Choroid plexus epithelial cell (primary cell): ENCODE measurements at regions not wholly inside any gene's neighbourhood (a gene's known extent, or its start where the extent isn't known, plus 50 kb on each side); places are given as distances from the start of the nearest gene placed in this dataset.

Experiments used
- DNase-seq: peaks from one replicate; pipeline ENCODE4 v3.0.0-alpha.2; 2010; ENCODE audit warnings: low read depth
- H3K4me3 ChIP-seq: 2 replicates; pipeline ENCODE4 v1.5.1; 2011; ENCODE audit warnings: low read depth, mild to moderate bottlenecking, control low read depth, low read length, moderate library complexity
- CTCF ChIP-seq: conservative IDR thresholded peaks from 2 replicates; pipeline ENCODE4 v1.5.1; 2011; ENCODE audit warnings: low read depth, mild to moderate bottlenecking, control low read depth, inconsistent platforms, low read length, moderate library complexity

GRCh38 chr16:76824221-76824620 is 366.8 kb upstream of the MON1B start:
- no peak for TF ChIP-seq CTCF
- no peak overlapping the region for H3K4me3 ChIP-seq
- DNase-seq: no peak

GRCh38 chr16:76824791-76825190 is 366.2 kb upstream of the MON1B start:
- DNase-seq: no peak
- no peak for TF ChIP-seq CTCF

GRCh38 chr16:76835339-76835738 is 355.7 kb upstream of the MON1B start:
- DNase-seq: no peak
- no peak overlapping the region for H3K4me3 ChIP-seq
- TF ChIP-seq CTCF: no peak

More at GRCh38 chr16:76824791-76825190, 366.2 kb upstream of the MON1B start:
- no peak overlapping the region for H3K4me3 ChIP-seq

- H3K4me3 ChIP-seq: no peak overlapping the region
- TF ChIP-seq CTCF: no peak
- DNase-seq: no peak
Observed at GRCh38 chr16:76835779-76836300, 355.1 kb upstream of the MON1B start.

- no peak overlapping the region for H3K4me3 ChIP-seq
- no peak for TF ChIP-seq CTCF
- DNase-seq: no peak
Observed at GRCh38 chr16:76837872-76838271, 353.1 kb upstream of the MON1B start.

GRCh38 chr16:76854234-76854633 is 336.8 kb upstream of the MON1B start:
- no peak overlapping the region for H3K4me3 ChIP-seq
- DNase-seq: no peak
- no peak for TF ChIP-seq CTCF

GRCh38 chr16:76856112-76856511 is 334.9 kb upstream of the MON1B start:
- DNase-seq: no peak
- H3K4me3 ChIP-seq: no peak overlapping the region
- TF ChIP-seq CTCF: no peak
